Mucosa of descending colon (tissue), 3 donors: ENCODE measurements at regions not wholly inside any gene's neighbourhood (a gene's known extent, or its start where the extent isn't known, plus 50 kb on each side); places are given as distances from the start of the nearest gene placed in this dataset.

ENCODE experiments used
- ATAC-seq: fragments of 200-7000 bp; cut with Tn5 transposase; one replicate; pipeline ENCODE4 v1.9.1; 2020; ENCODE audit warnings: mild to moderate bottlenecking, moderate library complexity
- DNase-seq, 3 donors: peaks; one replicate each; pipeline ENCODE4 v3.0.0-alpha.2; 2020
- H3K36me3 ChIP-seq: fragments of 200-600 bp; one replicate; pipeline ENCODE4 v1.8.0; 2021; ENCODE audit warnings: low read depth, mild to moderate bottlenecking
- H3K4me1 ChIP-seq: fragments of 200-600 bp; one replicate; pipeline ENCODE4 v1.8.0; 2021; ENCODE audit warnings: low read depth, mild to moderate bottlenecking
- H3K4me3 ChIP-seq: fragments of 200-600 bp; one replicate; pipeline ENCODE4 v1.8.0; 2021; ENCODE audit warnings: mild to moderate bottlenecking
- H3K9me3 ChIP-seq: fragments of 200-600 bp; one replicate; pipeline ENCODE4 v1.8.0; 2021; ENCODE audit warnings: mild to moderate bottlenecking
- CTCF ChIP-seq: fragments of 200-600 bp; IDR thresholded peaks from one replicate; pipeline ENCODE4 v1.8.0; 2022; ENCODE audit warnings: antibody characterized with exemption, mild to moderate bottlenecking
- intact Hi-C, 2 donors: fragments of 100-400 bp; cut with DNase I in 1 of 2; cut with micrococcal nuclease in 1 of 2; formaldehyde crosslinking; loops; one replicate each; pipeline versions ENCODE4 v1.11.0 to v1.11.1; 2022; cut with DNase I, micrococcal nuclease
- donor health status: DM: no; HTN: no; CAD: no; lungs with moderate emphysema.
- donor health status: DM: no; HTN: no; CAD: no.
- donor health status: DM: no; HTN: yes; CAD: no.

GRCh38 chr7:124192885-124193284, 160.0 kb upstream of the TMEM229A start:
- TF ChIP-seq CTCF, result no peak
- H3K4me3 ChIP-seq, result no peak overlapping the region
- no peaks in the 10 kb centered on the region for H3K36me3 ChIP-seq
- H3K9me3 ChIP-seq, result no peaks in the 10 kb centered on the region
- no peak for DNase-seq
- ATAC-seq, result no peak
- intact Hi-C loops, result no loop called here
- H3K4me1 ChIP-seq, result no peaks in the 10 kb centered on the region

GRCh38 chr7:124191713-124192112, 158.8 kb upstream of the TMEM229A start:
- ATAC-seq (no peak), DNase-seq (no peak)
- TF ChIP-seq CTCF, result no peak

GRCh38 chr7:124191030-124191429, 158.2 kb upstream of the TMEM229A start:
- Histone ChIP-seq H3K36me3 (no peaks in the 10 kb centered on the region), H3K4me3 (no peak overlapping the region), H3K4me1 (no peaks in the 10 kb centered on the region), H3K9me3 (no peaks in the 10 kb centered on the region)
- TF ChIP-seq CTCF, result no peak
- DNase-seq (no peak), ATAC-seq (no peak)
- intact Hi-C loops, result no loop called here

More at GRCh38 chr7:124191713-124192112, 158.8 kb upstream of the TMEM229A start:
- no peaks in the 10 kb centered on the region for H3K9me3 ChIP-seq
- no peaks in the 10 kb centered on the region for H3K4me1 ChIP-seq
- H3K36me3 ChIP-seq, result no peaks in the 10 kb centered on the region
- intact Hi-C loops, result no loop called here
- H3K4me3 ChIP-seq, result no peak overlapping the region

- Histone ChIP-seq H3K36me3 (no peaks in the 10 kb centered on the region), H3K9me3 (no peaks in the 10 kb centered on the region), H3K4me1 (no peaks in the 10 kb centered on the region), H3K4me3 (no peak overlapping the region)
- ATAC-seq, result no peak
- no peak for TF ChIP-seq CTCF
- DNase-seq, result no peak
- intact Hi-C loops, result no loop called here
These were observed 155.7 kb upstream of the TMEM229A start for GRCh38 chr7:124188576-124188975.

- no peak for TF ChIP-seq CTCF
- intact Hi-C loops, result no loop called here
- no peaks in the 10 kb centered on the region for H3K4me1 ChIP-seq
- no peaks in the 10 kb centered on the region for H3K36me3 ChIP-seq
- H3K9me3 ChIP-seq, result no peaks in the 10 kb centered on the region
- ATAC-seq (no peak), DNase-seq (no peak)
- no peak overlapping the region for H3K4me3 ChIP-seq
These were observed 155.1 kb upstream of the TMEM229A start for GRCh38 chr7:124187962-124188361.

- no peak overlapping the region for H3K4me3 ChIP-seq
- no peak for ATAC-seq
- intact Hi-C loops, result no loop called here
- no peaks in the 10 kb centered on the region for H3K9me3 ChIP-seq
- TF ChIP-seq CTCF, result no peak
- DNase-seq, result no peak
- no peaks in the 10 kb centered on the region for H3K36me3 ChIP-seq
- H3K4me1 ChIP-seq, result no peaks in the 10 kb centered on the region
These were observed 150.8 kb upstream of the TMEM229A start for GRCh38 chr7:124183649-124184048.
